ENCODE measurements at regions not wholly inside any gene's neighbourhood (a gene's known extent, or its start where the extent isn't known, plus 50 kb on each side); places are given as distances from the start of the nearest gene placed in this dataset.
"Not testable (repeated sequence)": the region's sequence is repeated elsewhere in the genome, so short reads cannot be mapped to it uniquely, and the experiment has no call there.

- TF ChIP-seq CTCF (IDR thresholded peaks at IDR 0.05; ENCODE audit: unreplicated experiment in 3 of 3), result no peak
- Mint-ChIP-seq H3K27me3 (ENCODE audit: low read depth) (peaks cover 4% of the 10 kb centered on the region), H3K4me3 (no peak overlapping the region), H3K9me3 (no peaks in the 10 kb centered on the region), H3K27ac (no peak overlapping the region), H3K4me1 (peaks cover 5% of the 10 kb centered on the region), H3K36me3 (ENCODE audit: low read depth) (no peaks in the 10 kb centered on the region)
Observed at GRCh38 chr2:37746883-37747282, 75.4 kb upstream of the CDC42EP3 start.

- TF ChIP-seq CTCF (IDR thresholded peaks at IDR 0.05; ENCODE audit: unreplicated experiment in 3 of 3), result no peak
- no peaks in the 10 kb centered on the region for H3K36me3 Mint-ChIP-seq (ENCODE audit: low read depth)
- no peak overlapping the region for H3K4me3 Mint-ChIP-seq
Observed at GRCh38 chr2:37748541-37748940, 77.1 kb upstream of the CDC42EP3 start.

GRCh38 chr2:37750286-37750685, 78.8 kb upstream of the CDC42EP3 start:
- not testable (repeated sequence) for H3K27me3 Mint-ChIP-seq (ENCODE audit: low read depth); H3K4me3 Mint-ChIP-seq; H3K27ac Mint-ChIP-seq; H3K36me3 Mint-ChIP-seq (ENCODE audit: low read depth); H3K9me3 Mint-ChIP-seq; H3K4me1 Mint-ChIP-seq

More at GRCh38 chr2:37748541-37748940, 77.1 kb upstream of the CDC42EP3 start:
- Mint-ChIP-seq H3K4me1 (peaks cover 5% of the 10 kb centered on the region), H3K27ac (no peak overlapping the region), H3K9me3 (no peaks in the 10 kb centered on the region), H3K27me3 (ENCODE audit: low read depth) (no peaks in the 10 kb centered on the region)

- Mint-ChIP-seq H3K4me1 (peaks cover 14% of the 10 kb centered on the region), H3K9me3 (no peaks in the 10 kb centered on the region), H3K36me3 (ENCODE audit: low read depth) (no peaks in the 10 kb centered on the region), H3K4me3 (no peak overlapping the region), H3K27ac (no peak overlapping the region), H3K27me3 (ENCODE audit: low read depth) (peaks cover 4% of the 10 kb centered on the region)
- TF ChIP-seq CTCF (IDR thresholded peaks at IDR 0.05; ENCODE audit: unreplicated experiment in 3 of 3), result no peak
Observed at GRCh38 chr2:37752766-37753165, 81.3 kb upstream of the CDC42EP3 start.

GRCh38 chr2:37753758-37754157, 82.3 kb upstream of the CDC42EP3 start:
- Mint-ChIP-seq H3K27ac (peak overlapping the region in 1 of 3 experiments; percentile 21), H3K36me3 (ENCODE audit: low read depth) (no peaks in the 10 kb centered on the region), H3K9me3 (no peaks in the 10 kb centered on the region)

GRCh38 chr2:37755961-37756559, 84.6 kb upstream of the CDC42EP3 start:
- not testable (repeated sequence) for H3K9me3 Mint-ChIP-seq; H3K27ac Mint-ChIP-seq; H3K36me3 Mint-ChIP-seq (ENCODE audit: low read depth); H3K4me3 Mint-ChIP-seq
- H3K4me1 Mint-ChIP-seq, result peaks cover 22% of the 10 kb centered on the region
- peaks cover 10% of the 10 kb centered on the region for H3K27me3 Mint-ChIP-seq (ENCODE audit: low read depth)

More at GRCh38 chr2:37753758-37754157, 82.3 kb upstream of the CDC42EP3 start:
- peaks cover 4% of the 10 kb centered on the region for H3K27me3 Mint-ChIP-seq (ENCODE audit: low read depth)
- peaks cover 21% of the 10 kb centered on the region for H3K4me1 Mint-ChIP-seq
- H3K4me3 Mint-ChIP-seq, result no peak overlapping the region
- no peak for TF ChIP-seq CTCF (IDR thresholded peaks at IDR 0.05; ENCODE audit: unreplicated experiment in 3 of 3)

- H3K27ac Mint-ChIP-seq, result peak overlapping the region in 2 of 3 experiments; percentile 11 to 40
- H3K4me1 Mint-ChIP-seq, result peaks cover 22% of the 10 kb centered on the region
- H3K27me3 Mint-ChIP-seq (ENCODE audit: low read depth), result peaks cover 10% of the 10 kb centered on the region
- H3K36me3 Mint-ChIP-seq (ENCODE audit: low read depth); H3K9me3 Mint-ChIP-seq; H3K4me3 Mint-ChIP-seq: not testable (repeated sequence)
Observed at GRCh38 chr2:37757456-37757855, 86.0 kb upstream of the CDC42EP3 start.

GRCh38 chr2:37758141-37758601, 86.7 kb upstream of the CDC42EP3 start:
- H3K4me3 Mint-ChIP-seq; H3K9me3 Mint-ChIP-seq; H3K36me3 Mint-ChIP-seq (ENCODE audit: low read depth): not testable (repeated sequence)
- peak overlapping the region in 2 of 3 experiments; percentile 21 to 40 for H3K27ac Mint-ChIP-seq
- peaks cover 10% of the 10 kb centered on the region for H3K27me3 Mint-ChIP-seq (ENCODE audit: low read depth)
- H3K4me1 Mint-ChIP-seq, result peaks cover 22% of the 10 kb centered on the region

- H3K4me3 Mint-ChIP-seq; H3K9me3 Mint-ChIP-seq; H3K36me3 Mint-ChIP-seq (ENCODE audit: low read depth); H3K27ac Mint-ChIP-seq: not testable (repeated sequence)
- Mint-ChIP-seq H3K4me1 (peaks cover 30% of the 10 kb centered on the region), H3K27me3 (ENCODE audit: low read depth) (peaks cover 10% of the 10 kb centered on the region)
Observed at GRCh38 chr2:37759989-37760388, 88.5 kb upstream of the CDC42EP3 start.

All from nephron (organoid).